PC-9 (cell line): ENCODE measurements at regions not wholly inside any gene's neighbourhood (a gene's known extent, or its start where the extent isn't known, plus 50 kb on each side); places are given as distances from the start of the nearest gene placed in this dataset.

Source experiments
- BruUV-seq: library from RNA; stranded (reverse); fragments of 400-500 nt; replicated peaks from 2 replicates; lab custom pipeline; 2021; lab: Mats Ljungman, UMichigan
- CTCF ChIA-PET: fragments of 300-600 bp; sonication (Branson Sonifier 250); formaldehyde crosslinking; loops from one replicate; lab custom pipeline; 2022; ENCODE audit warnings: antibody characterized with exemption; lab: Charles Lee
- POLR2A ChIA-PET: fragments of 300-600 bp; sonication (Branson Sonifier 250); formaldehyde crosslinking; loops from one replicate; lab custom pipeline; 2022; ENCODE audit warnings: antibody characterized with exemption; ENCODE audit not compliant: unreplicated experiment; lab: Charles Lee
- DNase-seq, 2 experiments: peaks; one replicate each; pipeline versions ENCODE4 v3.0.0 to v3.0.0-alpha.2; 2015 to 2022; ENCODE audit warnings: mixed read lengths in 1 of 2
- H2AFZ ChIP-seq: fragments of 200-600 bp; sonication (generic); 2 replicates; pipeline ENCODE4 v1.8.1; 2017; ENCODE audit warnings: antibody characterized with exemption
- H3F3A ChIP-seq: fragments of 200-600 bp; sonication (generic); 2 replicates; pipeline ENCODE4 v1.8.1; 2017; ENCODE audit warnings: antibody characterized with exemption, mild to moderate bottlenecking, low read depth; ENCODE audit not compliant: insufficient read depth
- H3K27ac ChIP-seq: fragments of 200-600 bp; sonication (generic); 2 replicates; pipeline ENCODE4 v1.6.1; 2016; ENCODE audit warnings: mixed run types
- H3K27me3 ChIP-seq: fragments of 200-600 bp; sonication (generic); 2 replicates; pipeline ENCODE4 v1.6.1; 2016; ENCODE audit warnings: low read depth, mixed run types; ENCODE audit not compliant: insufficient read depth
- H3K36me3 ChIP-seq: fragments of 200-600 bp; sonication (generic); 2 replicates; pipeline ENCODE4 v1.6.1; 2016; ENCODE audit warnings: low read depth, mixed run types
- H3K4me1 ChIP-seq: fragments of 200-600 bp; sonication (generic); replicated peaks from 2 replicates; pipeline ENCODE4 v1.6.1; 2016; ENCODE audit warnings: mixed run types; ENCODE audit not compliant: insufficient read depth
- H3K4me2 ChIP-seq: fragments of 200-600 bp; sonication (generic); 2 replicates; pipeline ENCODE4 v1.6.1; 2017; ENCODE audit warnings: mixed run types
- H3K4me3 ChIP-seq: fragments of 200-600 bp; sonication (generic); 2 replicates; pipeline ENCODE4 v1.6.1; 2016; ENCODE audit warnings: mixed run types
- H3K79me2 ChIP-seq: fragments of 200-600 bp; sonication (generic); 2 replicates; pipeline ENCODE4 v1.6.1; 2017; ENCODE audit warnings: low read depth, mixed run types
- H3K9me2 ChIP-seq: fragments of 200-600 bp; sonication (generic); 2 replicates; pipeline ENCODE4 v1.8.1; 2017; ENCODE audit warnings: mild to moderate bottlenecking; ENCODE audit not compliant: insufficient read depth
- H3K9me3 ChIP-seq: fragments of 200-600 bp; sonication (generic); 2 replicates; pipeline ENCODE4 v1.8.1; 2016; ENCODE audit warnings: low read depth; ENCODE audit not compliant: insufficient read depth
- H4K20me1 ChIP-seq: fragments of 200-600 bp; sonication (generic); 2 replicates; pipeline ENCODE4 v1.8.1; 2017; ENCODE audit not compliant: insufficient read depth
- EZH2 ChIP-seq: fragments of 200-600 bp; sonication (generic); IDR thresholded peaks from 2 replicates; pipeline ENCODE4 v1.8.0; 2017; ENCODE audit warnings: antibody characterized with exemption, low read depth
- intact Hi-C: fragments of 100-400 bp; cut with micrococcal nuclease; formaldehyde crosslinking; loops from one replicate; pipeline ENCODE4 v1.10.0; 2022; ENCODE audit not compliant: unreplicated experiment
- TF ChIP-seq, protein P1 (sequence below): fragments of 200-600 bp; sonication (generic); conservative IDR thresholded peaks from 2 replicates; pipeline ENCODE4 v1.6.1; 2017; ENCODE audit warnings: mixed run types, antibody characterized with exemption, mild to moderate bottlenecking, moderate library complexity

DNA sequence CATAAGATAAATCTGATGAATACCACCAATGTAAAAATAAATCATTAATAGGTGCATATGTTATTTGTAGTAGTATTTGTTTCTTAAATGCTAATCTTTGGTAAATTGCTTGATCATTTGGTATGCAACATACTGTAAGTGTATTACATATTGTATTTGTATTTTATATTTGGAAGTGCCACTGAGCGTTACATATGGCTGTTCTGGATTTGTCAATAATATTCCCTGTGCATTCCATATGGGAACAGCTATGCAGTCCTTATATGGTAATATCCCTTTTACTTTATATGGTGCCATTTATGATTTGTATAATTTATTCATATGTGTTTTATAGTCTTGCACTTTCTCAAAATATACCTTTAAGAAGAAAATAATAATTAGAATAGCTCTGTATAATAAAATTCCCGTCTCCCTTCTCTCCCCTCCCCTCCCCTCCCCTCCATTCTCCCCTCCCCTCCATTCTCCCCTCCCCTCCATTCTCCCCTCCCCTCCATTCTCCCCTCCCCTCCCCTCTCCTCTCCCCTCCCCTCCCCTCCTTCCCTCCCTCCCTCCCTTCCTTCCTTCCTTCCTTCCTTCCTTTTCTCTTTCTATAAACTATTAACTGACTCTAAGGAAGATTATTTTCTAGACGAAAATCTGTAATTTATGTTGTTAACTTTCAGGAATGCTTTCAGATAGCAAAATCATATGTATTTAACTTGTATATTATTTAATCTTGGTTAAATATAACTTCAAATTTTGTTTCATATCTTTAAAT, 241.4 kb downstream of the CSNK1G3 start:
- POLR2A ChIA-PET = no interaction called here
- intact Hi-C loops = no loop called here
- no peaks in the 10 kb centered on the region for H3K27me3 ChIP-seq
- H3K79me2 ChIP-seq = no peaks in the 10 kb centered on the region
- H3K4me1 ChIP-seq = no peaks in the 10 kb centered on the region
- H3K27ac ChIP-seq = no peak overlapping the region
- no peak overlapping the region for H3K4me2 ChIP-seq
- H3K9me3 ChIP-seq = no peaks in the 10 kb centered on the region
- H4K20me1 ChIP-seq = no peaks in the 10 kb centered on the region
- H2AFZ ChIP-seq = no peak overlapping the region
- H3K36me3 ChIP-seq = no peaks in the 10 kb centered on the region
- H3K9me2 ChIP-seq = no peaks in the 10 kb centered on the region
- no peak overlapping the region for H3K4me3 ChIP-seq
- no TSS peak for BruUV-seq
- CTCF ChIA-PET = no interaction called here
- TF ChIP-seq EZH2 = no peak
- TF ChIP-seq, protein P1, sequence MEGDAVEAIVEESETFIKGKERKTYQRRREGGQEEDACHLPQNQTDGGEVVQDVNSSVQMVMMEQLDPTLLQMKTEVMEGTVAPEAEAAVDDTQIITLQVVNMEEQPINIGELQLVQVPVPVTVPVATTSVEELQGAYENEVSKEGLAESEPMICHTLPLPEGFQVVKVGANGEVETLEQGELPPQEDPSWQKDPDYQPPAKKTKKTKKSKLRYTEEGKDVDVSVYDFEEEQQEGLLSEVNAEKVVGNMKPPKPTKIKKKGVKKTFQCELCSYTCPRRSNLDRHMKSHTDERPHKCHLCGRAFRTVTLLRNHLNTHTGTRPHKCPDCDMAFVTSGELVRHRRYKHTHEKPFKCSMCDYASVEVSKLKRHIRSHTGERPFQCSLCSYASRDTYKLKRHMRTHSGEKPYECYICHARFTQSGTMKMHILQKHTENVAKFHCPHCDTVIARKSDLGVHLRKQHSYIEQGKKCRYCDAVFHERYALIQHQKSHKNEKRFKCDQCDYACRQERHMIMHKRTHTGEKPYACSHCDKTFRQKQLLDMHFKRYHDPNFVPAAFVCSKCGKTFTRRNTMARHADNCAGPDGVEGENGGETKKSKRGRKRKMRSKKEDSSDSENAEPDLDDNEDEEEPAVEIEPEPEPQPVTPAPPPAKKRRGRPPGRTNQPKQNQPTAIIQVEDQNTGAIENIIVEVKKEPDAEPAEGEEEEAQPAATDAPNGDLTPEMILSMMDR = no peak
- DNase-seq = no peak
- H3F3A ChIP-seq = no peaks in the 10 kb centered on the region

- no peak for DNase-seq
- Histone ChIP-seq H3K27ac (no peak overlapping the region), H3K9me2 (no peaks in the 10 kb centered on the region), H2AFZ (0 out of 2 replicates have a peak overlapping the region, but pooled peaks have one; percentile 42), H3K79me2 (no peaks in the 10 kb centered on the region), H4K20me1 (no peaks in the 10 kb centered on the region), H3K4me3 (no peak overlapping the region), H3K36me3 (no peaks in the 10 kb centered on the region), H3F3A (no peaks in the 10 kb centered on the region), H3K4me1 (no peaks in the 10 kb centered on the region), H3K9me3 (no peaks in the 10 kb centered on the region), H3K27me3 (no peaks in the 10 kb centered on the region), H3K4me2 (no peak overlapping the region)
- intact Hi-C loops = no loop called here
- ChIA-PET CTCF (no interaction called here), POLR2A (no interaction called here)
- BruUV-seq = no TSS peak
- TF ChIP-seq EZH2 = no peak
- TF ChIP-seq, protein P1 = no peak
Measured at GRCh38 chr5:123752552-123753179, 240.7 kb downstream of the CSNK1G3 start.

DNA sequence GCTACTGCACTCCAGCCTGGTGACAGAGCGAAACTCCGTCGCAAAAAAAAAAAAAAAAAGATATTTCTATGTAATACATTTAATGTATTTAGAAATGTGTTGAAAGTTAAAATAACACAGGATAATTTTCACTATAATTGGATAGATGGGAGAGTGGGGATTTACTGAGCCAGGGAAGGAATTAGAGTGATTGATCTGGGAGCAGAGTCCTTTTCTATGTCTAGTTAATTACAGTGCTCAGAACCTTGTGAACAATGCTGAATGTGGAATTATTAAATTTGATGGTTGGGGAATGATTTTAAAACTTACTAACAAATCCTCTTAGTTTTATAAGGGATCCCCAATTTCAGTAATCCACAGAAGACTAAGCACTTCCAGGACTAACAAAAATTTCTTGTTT, 239.7 kb downstream of the CSNK1G3 start:
- BruUV-seq = no TSS peak
- CTCF ChIA-PET = no interaction called here
- Histone ChIP-seq H3K4me1 (no peaks in the 10 kb centered on the region), H3K79me2 (no peaks in the 10 kb centered on the region), H3K27ac (no peak overlapping the region), H3K9me3 (no peaks in the 10 kb centered on the region), H2AFZ (no peak overlapping the region), H3K27me3 (no peaks in the 10 kb centered on the region), H4K20me1 (no peaks in the 10 kb centered on the region), H3F3A (no peaks in the 10 kb centered on the region), H3K4me2 (no peak overlapping the region), H3K9me2 (no peaks in the 10 kb centered on the region), H3K4me3 (no peak overlapping the region), H3K36me3 (no peaks in the 10 kb centered on the region)
- POLR2A ChIA-PET = no interaction called here
- no peak for TF ChIP-seq EZH2
- TF ChIP-seq, protein P1 = no peak
- no peak for DNase-seq
- intact Hi-C loops = no loop called here
